HG02610 (cell line): ENCODE measurements at regions not wholly inside any gene's neighbourhood (a gene's known extent, or its start where the extent isn't known, plus 50 kb on each side); places are given as distances from the start of the nearest gene placed in this dataset.
"Not testable (repeated sequence)": the region's sequence is repeated elsewhere in the genome, so short reads cannot be mapped to it uniquely, and the experiment has no call there.

Experiments used
- ATAC-seq: cut with Tn5 transposase; IDR thresholded peaks from one replicate; pipeline ENCODE4 v1.9.1; 2021; ENCODE audit warnings: mild to moderate bottlenecking, moderate library complexity; ENCODE audit not compliant: unreplicated experiment

GRCh38 chr5:56665117-56665516 is 150.2 kb upstream of the MAP3K1 start:
- ATAC-seq: not testable (repeated sequence)

- ATAC-seq: no peak
These were observed 151.3 kb upstream of the MAP3K1 start for GRCh38 chr5:56664025-56664424.

- no peak for ATAC-seq
These were observed 151.8 kb upstream of the MAP3K1 start for GRCh38 chr5:56663523-56663922.

GRCh38 chr5:56662893-56663292 is 152.5 kb upstream of the MAP3K1 start:
- ATAC-seq: no peak

GRCh38 chr5:56659971-56660370 is 155.4 kb upstream of the MAP3K1 start:
- ATAC-seq: no peak

- no peak for ATAC-seq
These were observed 156.4 kb upstream of the MAP3K1 start for GRCh38 chr5:56658972-56659371.

- no peak for ATAC-seq
These were observed 158.3 kb upstream of the MAP3K1 start for GRCh38 chr5:56656846-56657726.

GRCh38 chr5:56651893-56652292 is 163.5 kb upstream of the MAP3K1 start:
- ATAC-seq: no peak

GRCh38 chr5:56650386-56650785 is 165.0 kb upstream of the MAP3K1 start:
- ATAC-seq: no peak

GRCh38 chr5:56649569-56649968 is 165.8 kb upstream of the MAP3K1 start:
- ATAC-seq: no peak

GRCh38 chr5:56648460-56649034 is 166.8 kb upstream of the MAP3K1 start:
- no peak for ATAC-seq

- ATAC-seq: no peak
These were observed 168.1 kb upstream of the MAP3K1 start for GRCh38 chr5:56647099-56647850.

- ATAC-seq: no peak
These were observed 173.6 kb upstream of the MAP3K1 start for GRCh38 chr5:56641635-56642260.

- peak; percentile 74 for ATAC-seq
These were observed 174.5 kb upstream of the MAP3K1 start for GRCh38 chr5:56640763-56641406.

- no peak for ATAC-seq
These were observed 175.9 kb upstream of the MAP3K1 start for GRCh38 chr5:56639476-56639875.

GRCh38 chr5:56638768-56639238 is 176.5 kb upstream of the MAP3K1 start:
- no peak for ATAC-seq

- ATAC-seq: no peak
These were observed 177.2 kb upstream of the MAP3K1 start for GRCh38 chr5:56638061-56638621.

GRCh38 chr5:56637321-56637920 is 177.9 kb upstream of the MAP3K1 start:
- ATAC-seq: no peak

GRCh38 chr5:56633950-56634349 is 181.4 kb upstream of the MAP3K1 start:
- no peak for ATAC-seq

GRCh38 chr5:56632939-56633338 is 182.4 kb upstream of the MAP3K1 start:
- no peak for ATAC-seq
